Activated T-cell treated with anti-CD3 and anti-CD28 coated beads, Interleukin-2, amount 50 U/mL, for 48 hours (primary cell): ENCODE measurements at regions not wholly inside any gene's neighbourhood (a gene's known extent, or its start where the extent isn't known, plus 50 kb on each side); places are given as distances from the start of the nearest gene placed in this dataset.

Experiments
- DNase-seq, 2 experiments: peaks; one replicate each; pipeline ENCODE4 v3.0.0-alpha.2; 2020

DNA sequence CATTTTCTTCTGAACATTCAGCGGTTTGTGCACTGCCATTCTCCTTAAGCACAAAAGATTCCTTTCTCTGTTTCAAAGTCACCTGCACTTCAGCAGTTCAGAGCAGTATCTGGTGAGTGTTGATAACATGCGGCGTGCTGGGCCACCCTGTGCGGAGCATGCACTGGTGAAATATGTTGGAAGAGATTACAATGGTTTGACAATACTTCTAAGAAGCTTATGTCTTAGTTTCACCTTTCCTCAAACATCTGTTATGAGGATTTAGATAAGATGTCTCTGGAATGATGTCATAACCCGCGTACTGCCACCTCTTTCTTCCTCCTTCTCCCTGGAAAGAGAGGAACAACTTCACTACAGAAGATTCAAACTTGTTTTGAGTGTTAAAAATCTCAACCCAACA lies 650.3 kb downstream of the AJAP1 start:
- DNase-seq, result no peak

GRCh38 chr1:5298376-5298775 lies 644.0 kb downstream of the AJAP1 start:
- no peak for DNase-seq

DNA sequence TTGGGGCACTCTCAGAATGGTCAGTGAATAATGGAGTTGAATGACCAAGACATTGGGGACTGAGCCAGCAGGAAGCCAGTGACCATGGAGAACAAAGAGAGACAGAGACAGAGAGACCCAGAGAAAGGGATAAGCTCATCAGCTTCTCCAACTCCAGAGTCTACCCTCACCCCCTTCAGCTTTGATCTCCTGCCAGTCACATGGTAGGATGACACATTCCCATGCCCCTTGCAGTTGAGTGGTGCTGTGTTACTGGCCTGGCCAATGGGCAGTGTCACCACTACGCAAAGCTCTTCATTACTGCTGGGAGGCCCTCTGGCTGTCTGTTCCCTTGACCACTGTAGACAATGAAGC lies 643.5 kb downstream of the AJAP1 start:
- DNase-seq, result no peak

DNA sequence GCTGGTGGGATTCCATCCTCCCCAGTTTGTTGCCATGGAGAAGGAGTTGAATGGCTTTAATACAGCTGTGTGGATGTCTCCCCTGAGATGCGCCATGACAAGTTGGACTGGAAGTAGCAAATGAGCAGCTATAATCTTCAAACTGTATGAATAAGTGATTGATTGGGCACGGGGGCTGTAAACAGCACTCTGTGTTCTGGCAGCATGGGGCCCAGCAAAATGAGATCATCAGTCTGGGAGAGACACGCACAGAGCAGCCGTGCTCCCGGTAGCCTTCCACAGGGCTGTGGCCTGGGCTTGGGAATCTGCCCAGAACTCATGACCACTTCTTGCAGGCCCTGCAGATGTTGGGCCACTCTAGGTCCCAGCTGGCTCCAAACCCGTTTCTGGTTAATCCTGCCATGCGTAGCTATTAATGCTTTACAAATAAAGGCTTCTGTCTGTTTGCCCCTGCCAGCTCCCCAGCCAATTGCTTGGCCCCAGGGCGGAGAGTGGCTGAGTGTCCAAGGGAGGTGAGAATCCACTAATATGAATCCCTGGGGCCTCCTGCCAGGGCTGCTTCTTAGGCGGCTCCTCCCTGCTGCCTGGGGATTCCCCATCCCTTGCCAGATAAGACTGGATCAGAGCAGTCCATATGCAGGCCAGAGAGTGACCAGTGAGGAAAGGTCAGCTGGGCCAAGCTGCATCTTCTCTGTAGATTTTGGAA lies 642.9 kb downstream of the AJAP1 start:
- no peak for DNase-seq

DNA sequence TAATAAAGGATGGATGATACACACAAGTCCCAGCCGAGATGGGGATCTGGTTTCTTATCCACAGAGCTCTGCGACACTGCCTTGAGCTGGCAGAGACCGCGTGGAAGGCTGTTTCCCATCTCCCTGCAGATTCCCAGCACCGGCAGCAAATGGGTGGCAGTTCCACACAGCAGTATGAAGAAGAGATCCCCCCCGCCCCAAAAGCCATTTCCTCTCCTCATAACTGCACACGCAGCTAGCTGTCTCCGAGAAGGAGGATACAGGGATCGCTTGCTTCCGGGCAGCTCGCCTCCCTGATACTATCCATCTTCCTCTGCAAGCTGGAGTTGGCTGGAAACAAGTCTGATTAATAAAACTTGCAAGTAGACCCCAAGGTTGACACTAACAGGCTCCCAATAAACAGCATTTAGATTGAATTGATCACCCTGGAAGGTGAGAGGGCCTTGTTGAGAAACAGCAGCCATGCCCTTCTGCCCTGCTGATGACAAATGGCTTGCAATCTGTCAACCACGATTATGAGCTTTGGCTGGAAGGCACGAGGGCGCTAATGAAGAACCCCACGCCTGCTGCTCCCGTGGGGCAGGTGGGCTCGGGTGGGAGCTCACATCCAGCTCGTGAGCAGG lies 642.3 kb downstream of the AJAP1 start:
- DNase-seq, result no peak

DNA sequence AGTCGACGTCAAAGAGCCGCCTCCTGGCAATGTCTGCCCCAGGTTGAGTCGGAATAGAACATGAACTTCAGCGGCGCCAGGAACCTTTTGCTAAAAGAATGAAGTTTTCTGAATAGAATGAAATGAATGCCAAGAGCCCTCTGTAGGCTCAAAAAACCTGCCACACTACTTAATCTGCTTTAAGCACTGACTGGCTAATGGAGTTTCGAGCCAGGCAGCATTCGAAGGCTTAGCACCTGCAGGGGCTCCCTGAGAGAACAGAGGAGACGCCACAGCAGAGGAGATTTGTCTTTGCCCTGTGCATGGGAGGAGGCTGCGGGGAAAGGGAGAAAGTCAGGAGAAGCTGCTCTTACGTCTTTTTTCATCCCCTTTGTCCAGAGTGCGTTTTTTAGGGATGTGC lies 641.7 kb downstream of the AJAP1 start:
- no peak for DNase-seq

GRCh38 chr1:5291889-5292288 lies 637.5 kb downstream of the AJAP1 start:
- DNase-seq, result no peak

GRCh38 chr1:5287178-5288150 lies 633.1 kb downstream of the AJAP1 start:
- DNase-seq, result no peak

- peak; percentile 44 to 52 for DNase-seq
These were observed 631.8 kb downstream of the AJAP1 start for GRCh38 chr1:5286244-5286643.

GRCh38 chr1:5274527-5274926 lies 620.1 kb downstream of the AJAP1 start:
- DNase-seq, result no peak

DNA sequence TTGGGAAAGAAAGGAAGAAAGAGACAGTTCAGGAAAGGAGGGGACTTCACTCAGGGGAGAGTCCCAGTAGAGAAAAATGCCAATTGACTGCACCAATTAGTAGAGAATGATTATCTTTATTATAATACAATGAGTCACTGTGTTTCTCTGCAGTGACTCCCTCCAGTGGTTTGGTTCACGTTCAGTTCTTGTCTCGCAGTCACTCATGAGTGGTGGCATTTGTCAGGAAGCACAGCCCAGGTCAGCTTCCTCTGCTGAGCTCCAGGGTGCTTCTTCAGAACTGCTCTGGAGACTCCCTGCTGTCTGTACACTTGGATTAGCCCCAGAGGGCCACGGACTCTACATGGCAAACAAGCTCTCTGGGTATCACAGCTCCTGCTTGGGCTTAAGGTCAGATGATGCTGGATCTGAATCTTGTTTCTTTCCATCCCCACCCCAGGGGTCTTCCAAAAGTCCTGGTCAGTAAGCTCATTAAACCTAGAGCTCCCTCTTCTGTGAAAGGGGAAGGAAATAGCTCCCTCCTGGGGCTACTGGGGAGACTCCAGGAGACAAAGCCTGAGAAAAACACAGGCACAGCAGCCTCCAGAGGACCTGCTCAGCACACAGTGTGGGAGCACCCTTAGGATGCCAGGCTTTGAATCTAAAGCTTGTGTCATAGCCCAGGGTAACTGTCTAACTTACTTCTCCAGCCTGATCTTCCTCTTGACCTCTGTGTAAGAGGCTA lies 619.0 kb downstream of the AJAP1 start:
- DNase-seq, result no peak

- no peak for DNase-seq
These were observed 617.9 kb downstream of the AJAP1 start for GRCh38 chr1:5272325-5272724.

GRCh38 chr1:5271264-5271663 lies 616.9 kb downstream of the AJAP1 start:
- no peak for DNase-seq

- no peak for DNase-seq
These were observed 615.5 kb downstream of the AJAP1 start for GRCh38 chr1:5269901-5270300.

DNA sequence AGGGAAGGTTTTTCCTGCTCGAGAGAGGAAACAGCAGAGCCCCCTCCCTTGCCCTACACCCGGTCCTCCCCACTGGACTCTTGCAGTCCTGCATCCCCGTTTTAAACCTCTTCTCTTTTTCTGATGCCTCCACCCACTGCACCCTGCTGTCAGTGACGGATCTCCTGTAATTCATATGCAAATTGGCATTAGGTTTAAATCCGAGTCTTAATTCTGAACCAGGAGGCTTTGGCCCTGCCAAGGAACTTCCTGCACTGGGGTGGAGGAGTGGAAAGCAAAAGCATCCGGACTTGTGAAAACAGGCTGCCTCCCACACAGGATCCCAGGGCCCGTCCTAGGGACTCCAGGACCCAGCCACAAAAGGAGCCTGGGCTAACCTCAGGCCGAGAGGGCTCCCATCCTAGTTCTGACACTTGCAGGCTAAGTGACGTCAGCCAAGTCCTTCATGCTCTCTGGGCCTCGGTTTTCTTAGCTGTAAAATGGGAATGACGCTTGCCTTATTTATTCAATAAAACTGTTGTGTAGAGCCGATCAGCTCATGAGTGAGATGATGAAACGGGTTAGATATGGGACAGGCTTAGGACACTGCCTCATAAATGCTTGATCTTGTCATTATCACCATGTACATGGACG lies 613.3 kb downstream of the AJAP1 start:
- no peak for DNase-seq

- no peak for DNase-seq
These were observed 611.1 kb downstream of the AJAP1 start for GRCh38 chr1:5265438-5266075.

DNA sequence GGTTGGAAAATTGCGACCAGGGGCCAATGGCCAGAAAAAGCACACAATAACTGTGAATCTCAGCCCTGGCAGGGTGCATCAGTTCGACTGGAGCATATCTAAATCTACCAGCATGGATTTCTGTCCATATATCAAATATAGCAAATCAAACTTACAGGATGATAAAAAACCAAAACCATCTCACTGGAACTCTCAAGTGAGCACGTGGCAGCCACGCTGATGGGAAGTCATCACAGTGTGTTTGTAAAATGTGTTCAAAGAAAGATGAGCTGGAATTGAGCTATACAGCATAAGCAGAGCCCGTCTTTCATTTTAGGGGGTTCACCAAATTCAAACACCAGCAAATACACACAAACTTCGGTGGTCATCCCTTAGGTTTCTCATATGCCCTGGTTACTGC lies 610.1 kb downstream of the AJAP1 start:
- DNase-seq, result no peak

DNA sequence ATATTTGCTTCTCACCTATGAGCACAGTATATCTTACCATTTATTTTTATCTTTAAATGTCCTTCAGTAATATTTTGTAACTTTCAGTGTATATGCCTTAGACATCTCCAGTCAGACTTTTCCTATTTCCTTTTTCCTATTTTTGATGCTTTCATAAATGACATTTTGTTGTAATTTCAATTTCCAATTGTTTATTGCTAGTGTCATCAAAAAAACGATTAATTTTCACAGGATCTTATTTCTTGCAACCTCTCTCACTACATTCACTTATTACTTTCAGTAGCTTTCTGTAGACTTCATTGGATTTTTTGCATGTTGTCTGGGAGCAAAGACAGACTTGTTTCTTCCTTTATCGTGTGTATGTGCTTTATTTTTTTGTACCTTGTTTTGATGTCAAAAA lies 602.4 kb downstream of the AJAP1 start:
- DNase-seq, result no peak

GRCh38 chr1:5254975-5255374 lies 600.6 kb downstream of the AJAP1 start:
- DNase-seq, result no peak

DNA sequence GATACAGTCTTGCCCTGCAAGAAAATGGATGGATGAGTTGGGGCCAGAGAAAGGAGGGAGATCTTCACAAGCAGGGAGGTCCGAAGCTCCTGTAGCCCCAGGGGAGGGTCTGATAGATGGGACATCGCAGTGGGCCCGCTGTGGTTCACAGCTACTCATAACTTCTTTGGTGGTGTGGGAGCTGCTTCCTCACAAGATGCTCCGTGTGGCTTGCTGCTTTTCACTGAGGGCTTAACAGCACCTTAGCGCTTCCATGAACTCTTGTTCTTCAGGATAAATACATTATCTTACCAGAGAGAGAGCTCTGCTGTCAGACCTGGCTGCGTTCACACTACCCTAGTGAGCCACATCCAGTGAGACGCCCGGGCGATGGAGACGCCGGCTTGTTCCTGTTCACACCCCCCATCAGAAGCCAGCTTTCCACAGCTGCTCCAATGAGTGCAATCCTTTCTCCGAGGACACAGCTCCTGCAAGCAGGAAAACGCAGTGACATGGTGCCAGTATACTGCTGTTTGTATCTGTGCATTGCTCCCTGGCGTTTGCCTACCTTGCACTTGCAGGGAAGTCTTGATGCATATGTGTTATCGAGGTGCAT lies 599.8 kb downstream of the AJAP1 start:
- DNase-seq, result no peak

DNA sequence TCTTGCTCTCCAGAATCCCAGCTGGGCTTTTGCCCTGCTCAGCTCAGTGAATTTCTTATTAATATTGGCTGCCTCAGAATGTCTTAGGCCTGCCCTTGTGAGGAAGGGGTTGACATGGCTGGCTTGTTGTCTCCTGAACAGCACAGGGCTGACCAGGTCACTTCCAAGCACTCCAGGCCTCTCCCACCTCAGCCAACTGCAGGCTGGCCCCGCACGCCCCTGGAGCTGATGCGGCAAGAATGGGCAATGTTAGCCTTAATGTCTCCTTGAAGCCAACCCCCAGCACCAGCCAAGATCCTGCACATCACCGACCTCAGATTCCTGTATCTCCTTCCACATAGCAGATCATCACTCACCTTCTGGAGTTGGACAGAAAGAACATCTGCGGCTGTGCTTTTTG lies 598.6 kb downstream of the AJAP1 start:
- DNase-seq, result no peak

DNA sequence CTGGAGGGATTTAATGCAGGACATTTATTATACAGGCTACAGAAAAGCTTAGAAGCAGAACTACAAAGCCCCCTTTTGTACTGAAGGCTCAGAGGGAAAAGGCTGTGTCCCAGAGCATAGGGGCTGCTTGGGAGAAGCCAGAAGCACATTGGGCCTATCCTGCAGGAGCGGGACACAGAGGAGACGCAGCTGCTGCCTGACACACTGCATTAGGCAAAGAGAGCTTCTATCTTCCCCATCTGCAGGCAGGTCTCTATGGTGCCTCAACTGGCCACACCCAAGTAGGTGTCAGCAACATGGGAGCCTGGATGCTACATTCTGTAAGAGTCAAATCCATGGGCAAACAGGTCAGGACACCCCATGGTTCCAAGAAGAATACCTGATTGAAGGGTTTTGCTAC lies 595.9 kb downstream of the AJAP1 start:
- DNase-seq, result no peak
